Upper lobe of right lung (tissue), 1 donor: ENCODE measurements at regions not wholly inside any gene's neighbourhood (a gene's known extent, or its start where the extent isn't known, plus 50 kb on each side); places are given as distances from the start of the nearest gene placed in this dataset.

Experiments used
- ATAC-seq: fragments of 200-7000 bp; cut with Tn5 transposase; one replicate; pipeline ENCODE4 v1.9.1; 2020; ENCODE audit warnings: mild to moderate bottlenecking, moderate library complexity
- DNase-seq: peaks from one replicate; pipeline ENCODE4 v3.0.0-alpha.2; 2020
- H3K27ac ChIP-seq: fragments of 200-600 bp; one replicate; pipeline ENCODE4 v1.8.0; 2022
- H3K27me3 ChIP-seq: fragments of 200-600 bp; one replicate; pipeline ENCODE4 v1.8.0; 2022; ENCODE audit warnings: mild to moderate bottlenecking
- H3K36me3 ChIP-seq: fragments of 200-600 bp; one replicate; pipeline ENCODE4 v1.8.0; 2022
- H3K4me1 ChIP-seq: fragments of 200-600 bp; one replicate; pipeline ENCODE4 v1.8.0; 2022
- H3K4me3 ChIP-seq: fragments of 200-600 bp; one replicate; pipeline ENCODE4 v1.8.0; 2022; ENCODE audit warnings: mild to moderate bottlenecking
- H3K9me3 ChIP-seq: fragments of 200-600 bp; one replicate; pipeline ENCODE4 v1.8.0; 2022
- intact Hi-C: fragments of 100-400 bp; cut with DNase I; formaldehyde crosslinking; loops from one replicate; pipeline ENCODE4 v1.11.0; 2022
- TF ChIP-seq, protein P1 (sequence below): fragments of 200-600 bp; IDR thresholded peaks from one replicate; pipeline ENCODE4 v1.8.0; 2022; ENCODE audit warnings: antibody characterized with exemption
- donor health status: DM: no; HTN: yes; CAD: no; lungs with severe emphysema.

GRCh38 chr5:59955241-59955640 is 61.7 kb upstream of the PDE4D start:
- peaks cover 3% of the 10 kb centered on the region for H3K4me1 ChIP-seq
- TF ChIP-seq, protein P1, sequence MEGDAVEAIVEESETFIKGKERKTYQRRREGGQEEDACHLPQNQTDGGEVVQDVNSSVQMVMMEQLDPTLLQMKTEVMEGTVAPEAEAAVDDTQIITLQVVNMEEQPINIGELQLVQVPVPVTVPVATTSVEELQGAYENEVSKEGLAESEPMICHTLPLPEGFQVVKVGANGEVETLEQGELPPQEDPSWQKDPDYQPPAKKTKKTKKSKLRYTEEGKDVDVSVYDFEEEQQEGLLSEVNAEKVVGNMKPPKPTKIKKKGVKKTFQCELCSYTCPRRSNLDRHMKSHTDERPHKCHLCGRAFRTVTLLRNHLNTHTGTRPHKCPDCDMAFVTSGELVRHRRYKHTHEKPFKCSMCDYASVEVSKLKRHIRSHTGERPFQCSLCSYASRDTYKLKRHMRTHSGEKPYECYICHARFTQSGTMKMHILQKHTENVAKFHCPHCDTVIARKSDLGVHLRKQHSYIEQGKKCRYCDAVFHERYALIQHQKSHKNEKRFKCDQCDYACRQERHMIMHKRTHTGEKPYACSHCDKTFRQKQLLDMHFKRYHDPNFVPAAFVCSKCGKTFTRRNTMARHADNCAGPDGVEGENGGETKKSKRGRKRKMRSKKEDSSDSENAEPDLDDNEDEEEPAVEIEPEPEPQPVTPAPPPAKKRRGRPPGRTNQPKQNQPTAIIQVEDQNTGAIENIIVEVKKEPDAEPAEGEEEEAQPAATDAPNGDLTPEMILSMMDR, result no peak
- H3K4me3 ChIP-seq, result no peak overlapping the region
- no peak overlapping the region for H3K27ac ChIP-seq
- no peak for DNase-seq
- no peaks in the 10 kb centered on the region for H3K9me3 ChIP-seq
- no peaks in the 10 kb centered on the region for H3K36me3 ChIP-seq
- intact Hi-C loops, result no loop called here
- H3K27me3 ChIP-seq, result no peaks in the 10 kb centered on the region
- ATAC-seq, result no peak

DNA sequence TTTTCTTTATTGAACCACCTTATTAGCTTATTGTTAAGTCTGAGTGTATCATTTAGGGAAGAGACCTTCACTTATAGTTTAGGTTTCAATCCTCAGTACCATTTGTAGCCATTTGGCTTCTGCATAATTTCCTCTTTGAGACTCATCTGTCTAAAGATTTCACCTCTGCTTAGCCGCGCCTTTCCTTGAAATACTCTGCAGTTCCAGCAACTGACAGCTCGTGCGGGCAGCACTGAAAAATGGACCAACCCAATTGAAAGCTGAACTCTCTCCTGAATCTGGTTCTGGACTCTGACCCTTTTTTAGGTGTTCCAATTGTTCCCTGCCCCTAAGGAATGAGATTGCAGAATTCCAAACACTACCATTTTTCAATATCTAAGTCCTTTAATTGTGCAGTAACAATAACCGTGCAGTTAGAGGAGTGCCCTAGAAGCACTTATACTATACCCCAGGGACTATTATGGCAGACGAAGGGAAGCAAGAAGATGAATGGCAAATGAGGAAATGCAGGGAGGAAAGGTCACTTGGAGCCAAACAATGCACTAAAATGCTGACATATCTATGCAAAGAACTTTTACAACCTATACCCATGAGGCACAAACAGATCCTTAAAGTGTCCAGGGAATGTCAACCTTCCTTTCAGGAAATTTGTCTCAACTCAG is 50.1 kb upstream of the PDE4D start:
- no peaks in the 10 kb centered on the region for H3K36me3 ChIP-seq
- no peaks in the 10 kb centered on the region for H3K9me3 ChIP-seq
- DNase-seq, result no peak
- H3K27me3 ChIP-seq, result no peaks in the 10 kb centered on the region
- ATAC-seq, result no peak
- no peak overlapping the region for H3K4me3 ChIP-seq
- no peak overlapping the region for H3K27ac ChIP-seq
- intact Hi-C loops, result no loop called here
- H3K4me1 ChIP-seq, result no peaks in the 10 kb centered on the region
- TF ChIP-seq, protein P1, result no peak
